ENCODE measurements at regions not wholly inside any gene's neighbourhood (a gene's known extent, or its start where the extent isn't known, plus 50 kb on each side); places are given as distances from the start of the nearest gene placed in this dataset.
"Not testable (repeated sequence)": the region's sequence is repeated elsewhere in the genome, so short reads cannot be mapped to it uniquely, and the experiment has no call there.

- TF ChIP-seq, protein P1, sequence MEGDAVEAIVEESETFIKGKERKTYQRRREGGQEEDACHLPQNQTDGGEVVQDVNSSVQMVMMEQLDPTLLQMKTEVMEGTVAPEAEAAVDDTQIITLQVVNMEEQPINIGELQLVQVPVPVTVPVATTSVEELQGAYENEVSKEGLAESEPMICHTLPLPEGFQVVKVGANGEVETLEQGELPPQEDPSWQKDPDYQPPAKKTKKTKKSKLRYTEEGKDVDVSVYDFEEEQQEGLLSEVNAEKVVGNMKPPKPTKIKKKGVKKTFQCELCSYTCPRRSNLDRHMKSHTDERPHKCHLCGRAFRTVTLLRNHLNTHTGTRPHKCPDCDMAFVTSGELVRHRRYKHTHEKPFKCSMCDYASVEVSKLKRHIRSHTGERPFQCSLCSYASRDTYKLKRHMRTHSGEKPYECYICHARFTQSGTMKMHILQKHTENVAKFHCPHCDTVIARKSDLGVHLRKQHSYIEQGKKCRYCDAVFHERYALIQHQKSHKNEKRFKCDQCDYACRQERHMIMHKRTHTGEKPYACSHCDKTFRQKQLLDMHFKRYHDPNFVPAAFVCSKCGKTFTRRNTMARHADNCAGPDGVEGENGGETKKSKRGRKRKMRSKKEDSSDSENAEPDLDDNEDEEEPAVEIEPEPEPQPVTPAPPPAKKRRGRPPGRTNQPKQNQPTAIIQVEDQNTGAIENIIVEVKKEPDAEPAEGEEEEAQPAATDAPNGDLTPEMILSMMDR (IDR thresholded peaks at IDR 0.05; ENCODE audit: borderline replicate concordance, extremely low read depth, low read length, poor library complexity, severe bottlenecking), result not testable (repeated sequence)
- TF ChIP-seq EZH2 (IDR thresholded peaks at IDR 0.05; ENCODE audit: borderline replicate concordance, low read depth, low read length, severe bottlenecking), result not testable (repeated sequence)
These were observed 175.1 kb downstream of the CCT8L2 start for GRCh38 chr22:16417498-16417897.

Measured in DND-41 (cell line).